H9 (cell line): ENCODE measurements at regions not wholly inside any gene's neighbourhood (a gene's known extent, or its start where the extent isn't known, plus 50 kb on each side); places are given as distances from the start of the nearest gene placed in this dataset.

Source experiments
- DNase-seq: peaks from one replicate; pipeline ENCODE4 v3.0.0-alpha.2; 2017
- H2AFZ ChIP-seq: one replicate; pipeline ENCODE4 v1.6.1; 2013; ENCODE audit warnings: mild to moderate bottlenecking, low read length, control low read depth, moderate library complexity
- H2AK5ac ChIP-seq: 2 replicates; pipeline ENCODE4 v1.6.1; 2013; ENCODE audit warnings: low read length, control low read depth, mixed read lengths; ENCODE audit not compliant: insufficient read length
- H2BK120ac ChIP-seq: one replicate; pipeline ENCODE4 v1.6.1; 2013; ENCODE audit warnings: low read depth, mild to moderate bottlenecking, low read length, control low read depth, inconsistent platforms; ENCODE audit not compliant: poor library complexity, severe bottlenecking
- H2BK12ac ChIP-seq: 2 replicates; pipeline ENCODE4 v1.6.1; 2013; ENCODE audit warnings: low read length, control low read depth, mixed read lengths, low read depth; ENCODE audit not compliant: insufficient read length
- H2BK15ac ChIP-seq: 2 replicates; pipeline ENCODE4 v1.6.1; 2013; ENCODE audit warnings: low read depth, low read length, control low read depth
- H2BK20ac ChIP-seq: one replicate; pipeline ENCODE4 v1.6.1; 2013; ENCODE audit warnings: low read depth, mild to moderate bottlenecking, low read length, control low read depth, inconsistent platforms; ENCODE audit not compliant: poor library complexity, severe bottlenecking
- H2BK5ac ChIP-seq: 2 replicates; pipeline ENCODE4 v1.6.1; 2013; ENCODE audit warnings: low read length, control low read depth, mixed read lengths; ENCODE audit not compliant: insufficient read length
- H3K14ac ChIP-seq: 2 replicates; pipeline ENCODE4 v1.6.1; 2013; ENCODE audit warnings: low read length, control low read depth; ENCODE audit not compliant: insufficient read depth
- H3K18ac ChIP-seq: 2 replicates; pipeline ENCODE4 v1.6.1; 2013; ENCODE audit warnings: low read depth, mild to moderate bottlenecking, mixed read lengths, low read length, control low read depth; ENCODE audit not compliant: insufficient read length
- H3K23ac ChIP-seq: 2 replicates; pipeline ENCODE4 v1.6.1; 2013; ENCODE audit warnings: low read length, control low read depth, mixed read lengths, low read depth; ENCODE audit not compliant: insufficient read length
- H3K23me2 ChIP-seq: 2 replicates; pipeline ENCODE4 v1.6.1; 2013; ENCODE audit warnings: low read depth, mild to moderate bottlenecking, mixed read lengths, low read length, control low read depth; ENCODE audit not compliant: insufficient read length, poor library complexity, severe bottlenecking
- H3K27ac ChIP-seq: 2 replicates; pipeline ENCODE4 v1.5.1; 2013; ENCODE audit warnings: low read length, control low read depth, mixed read lengths, low read depth; ENCODE audit not compliant: insufficient read length
- H3K27me3 ChIP-seq: 2 replicates; pipeline ENCODE4 v1.6.1; 2013; ENCODE audit warnings: low read length, control low read depth, inconsistent platforms; ENCODE audit not compliant: insufficient read depth
- H3K4ac ChIP-seq: 2 replicates; pipeline ENCODE4 v1.6.1; 2013; ENCODE audit warnings: low read depth, mild to moderate bottlenecking, control low read depth, inconsistent platforms, low read length, moderate library complexity
- H3K4me1 ChIP-seq: 2 replicates; pipeline ENCODE4 v1.6.1; 2013; ENCODE audit warnings: low read length, control low read depth, inconsistent platforms; ENCODE audit not compliant: insufficient read depth
- H3K4me2 ChIP-seq: 2 replicates; pipeline ENCODE4 v1.6.1; 2013; ENCODE audit warnings: low read length, control low read depth, mixed read lengths; ENCODE audit not compliant: insufficient read length, insufficient read depth
- H3K56ac ChIP-seq: 2 replicates; pipeline ENCODE4 v1.6.1; 2013; ENCODE audit warnings: low read depth, mild to moderate bottlenecking, mixed read lengths, low read length, control low read depth; ENCODE audit not compliant: insufficient read length
- H3K79me1 ChIP-seq: 2 replicates; pipeline ENCODE4 v1.6.1; 2013; ENCODE audit warnings: low read depth, mild to moderate bottlenecking, moderate library complexity, low read length, control low read depth, inconsistent platforms; ENCODE audit not compliant: insufficient read depth, poor library complexity, severe bottlenecking
- H3K79me2 ChIP-seq: 2 replicates; pipeline ENCODE4 v1.6.1; 2013; ENCODE audit warnings: low read length, control low read depth, inconsistent platforms; ENCODE audit not compliant: insufficient read depth
- H3K9ac ChIP-seq: 2 replicates; pipeline ENCODE4 v1.6.1; 2013; ENCODE audit warnings: low read length, control low read depth, mixed read lengths; ENCODE audit not compliant: insufficient read length; ENCODE audit errors: extremely low read depth
- H3K9me3 ChIP-seq: one replicate; pipeline ENCODE4 v1.6.1; 2013; ENCODE audit warnings: low read depth, low read length, inconsistent platforms; ENCODE audit not compliant: control insufficient read depth
- H3T11ph ChIP-seq: one replicate; pipeline ENCODE4 v1.6.1; 2013; ENCODE audit warnings: mild to moderate bottlenecking, low read length, control low read depth, inconsistent platforms
- H4K20me1 ChIP-seq: one replicate; pipeline ENCODE4 v1.6.1; 2013; ENCODE audit not compliant: control insufficient read depth, insufficient read length, insufficient read depth
- H4K5ac ChIP-seq: 2 replicates; pipeline ENCODE4 v1.6.1; 2013; ENCODE audit warnings: low read depth, mild to moderate bottlenecking, mixed read lengths, low read length, control low read depth; ENCODE audit not compliant: insufficient read length
- H4K8ac ChIP-seq: replicated peaks from 2 replicates; pipeline ENCODE4 v1.6.1; 2013; ENCODE audit warnings: low read length, control low read depth, mixed read lengths, low read depth; ENCODE audit not compliant: insufficient read length
- H4K91ac ChIP-seq: 2 replicates; pipeline ENCODE4 v1.6.1; 2013; ENCODE audit warnings: low read depth, mild to moderate bottlenecking, moderate library complexity, mixed read lengths, low read length, control low read depth; ENCODE audit not compliant: insufficient read length
- H3K27ac Mint-ChIP-seq, 3 experiments: 2 replicates in 2 of 3; 3 replicates in 1 of 3; pipeline ENCODE4 v1.8.0; 2020 to 2021; ENCODE audit warnings: mixed read lengths in 3 of 3, mild to moderate bottlenecking in 1 of 3, moderate library complexity in 1 of 3
- H3K27me3 Mint-ChIP-seq: 2 replicates; pipeline ENCODE4 v1.8.0; 2021; ENCODE audit warnings: low read depth, mild to moderate bottlenecking, moderate library complexity, mixed read lengths
- H3K36me3 Mint-ChIP-seq, 3 experiments: 2 replicates in 2 of 3; 3 replicates in 1 of 3; pipeline ENCODE4 v1.8.0; 2020 to 2021; ENCODE audit warnings: low read depth in 3 of 3, mixed read lengths in 3 of 3; ENCODE audit not compliant: insufficient read depth in 1 of 3
- H3K4me1 Mint-ChIP-seq, 2 experiments: 2 replicates each; pipeline ENCODE4 v1.8.0; 2020; ENCODE audit warnings: mixed read lengths in 2 of 2
- H3K4me3 Mint-ChIP-seq, 2 experiments: 2 replicates in 1 of 2; 3 replicates in 1 of 2; pipeline ENCODE4 v1.8.0; 2020 to 2021; ENCODE audit warnings: mild to moderate bottlenecking in 2 of 2, mixed read lengths in 2 of 2, moderate library complexity in 1 of 2
- H3K9me3 Mint-ChIP-seq, 2 experiments: 2 replicates in 1 of 2; 3 replicates in 1 of 2; pipeline ENCODE4 v1.8.0; 2020; ENCODE audit warnings: mild to moderate bottlenecking in 2 of 2, mixed read lengths in 2 of 2, moderate library complexity in 1 of 2
- CTCF ChIP-seq: fragments of 200-600 bp; sonication (generic); conservative IDR thresholded peaks from 3 replicates; pipeline ENCODE4 v1.8.0; 2021; ENCODE audit warnings: antibody characterized with exemption, mild to moderate bottlenecking

GRCh38 chr7:113299748-113300147 is 181.4 kb upstream of the SMIM30 start:
- no peak overlapping the region for H2AFZ ChIP-seq
- H3K4ac ChIP-seq, result no peak overlapping the region
- H2BK5ac ChIP-seq, result no peak overlapping the region
- no peak overlapping the region for H3K18ac ChIP-seq
- H3K4me1 ChIP-seq, result no peaks in the 10 kb centered on the region
- H3K23ac ChIP-seq, result no peak overlapping the region
- H3K79me1 ChIP-seq, result no peaks in the 10 kb centered on the region
- Mint-ChIP-seq H3K27ac (no peak overlapping the region), H3K36me3 (no peaks in the 10 kb centered on the region), H3K4me1 (no peaks in the 10 kb centered on the region), H3K27me3 (peaks cover 1% of the 10 kb centered on the region; the same call in 1 of the 2 replicates), H3K4me3 (no peak overlapping the region), H3K9me3 (peaks cover 0 to 8% of the 10 kb centered on the region in 2 experiments; a peak in 2 of 5 replicates)
- no peaks in the 10 kb centered on the region for H3K27me3 ChIP-seq
- H3K27ac ChIP-seq, result no peak overlapping the region
- H4K5ac ChIP-seq, result no peak overlapping the region
- H3K79me2 ChIP-seq, result no peaks in the 10 kb centered on the region
- H4K8ac ChIP-seq, result no peak overlapping the region
- no peak overlapping the region for H3K9ac ChIP-seq
- no peak overlapping the region for H2BK120ac ChIP-seq
- H3K56ac ChIP-seq, result no peak overlapping the region
- H4K91ac ChIP-seq, result no peak overlapping the region
- no peak overlapping the region for H2BK15ac ChIP-seq
- no peak for TF ChIP-seq CTCF
- no peaks in the 10 kb centered on the region for H3K23me2 ChIP-seq
- H4K20me1 ChIP-seq, result no peaks in the 10 kb centered on the region
- H2BK12ac ChIP-seq, result no peak overlapping the region
- H3K4me2 ChIP-seq, result no peak overlapping the region
- H2BK20ac ChIP-seq, result no peak overlapping the region
- DNase-seq, result no peak
- H3K14ac ChIP-seq, result no peak overlapping the region
- no peaks in the 10 kb centered on the region for H3K9me3 ChIP-seq
- no peak overlapping the region for H3T11ph ChIP-seq
- no peak overlapping the region for H2AK5ac ChIP-seq
